CD14-positive monocyte (primary cell): ENCODE measurements at regions not wholly inside any gene's neighbourhood (a gene's known extent, or its start where the extent isn't known, plus 50 kb on each side); places are given as distances from the start of the nearest gene placed in this dataset.

ENCODE experiments used
- DNase-seq, 3 donors: peaks; one replicate each; pipeline ENCODE4 v3.0.0-alpha.2; 2011 to 2022
- H2AFZ ChIP-seq: 2 replicates; pipeline ENCODE4 v1.6.0; 2012; ENCODE audit warnings: mild to moderate bottlenecking, low read depth, low read length, inconsistent platforms; ENCODE audit not compliant: insufficient read depth, poor library complexity, severe bottlenecking
- H3K27ac ChIP-seq, 2 donors: 1 replicate in 1 of 2; 2 replicates in 1 of 2; pipeline ENCODE4 v1.5.1; 2012 to 2013; ENCODE audit warnings: low read length in 2 of 2, control low read depth in 1 of 2, inconsistent platforms in 1 of 2, low read depth in 1 of 2, mild to moderate bottlenecking in 1 of 2
- H3K27me3 ChIP-seq, 2 donors: one replicate each; pipeline versions ENCODE4 v1.6.0 to v1.6.1; 2011 to 2013; ENCODE audit warnings: low read length in 2 of 2; ENCODE audit not compliant: control insufficient read depth in 2 of 2, insufficient read depth in 2 of 2
- H3K36me3 ChIP-seq, 2 donors: replicated peaks in 1 of 2; 1 replicate in 1 of 2; 2 replicates in 1 of 2; pipeline versions ENCODE4 v1.5.1 to v1.6.1; 2012 to 2013; ENCODE audit warnings: low read length in 2 of 2, control low read depth in 1 of 2, inconsistent platforms in 1 of 2, mild to moderate bottlenecking in 1 of 2; ENCODE audit not compliant: insufficient read depth in 2 of 2, control insufficient read depth in 1 of 2
- H3K4me1 ChIP-seq, 2 donors: 1 replicate in 1 of 2; 2 replicates in 1 of 2; pipeline versions ENCODE4 v1.5.1 to v1.6.1; 2012 to 2013; ENCODE audit warnings: low read length in 2 of 2, control low read depth in 1 of 2, inconsistent platforms in 1 of 2, mild to moderate bottlenecking in 1 of 2, moderate library complexity in 1 of 2; ENCODE audit not compliant: insufficient read depth in 2 of 2, control insufficient read depth in 1 of 2
- H3K4me2 ChIP-seq: replicated peaks from 2 replicates; pipeline ENCODE3; 2012; ENCODE audit warnings: low read length, moderate library complexity, mild to moderate bottlenecking; ENCODE audit not compliant: poor library complexity, severe bottlenecking; ENCODE audit errors: extremely low read depth
- H3K4me3 ChIP-seq, 3 experiments: fragments of 200-600 bp in 1 of 3; sonication (generic) in 1 of 3; replicated peaks in 1 of 3; 1 replicate in 2 of 3; 2 replicates in 1 of 3; pipeline ENCODE4 v1.5.1; 2011 to 2013; ENCODE audit warnings: low read length in 3 of 3, mild to moderate bottlenecking in 3 of 3, control low read depth in 2 of 3, low read depth in 2 of 3, inconsistent platforms in 1 of 3, moderate library complexity in 1 of 3
- H3K79me2 ChIP-seq: 2 replicates; pipeline ENCODE4 v1.6.0; 2012; ENCODE audit warnings: mild to moderate bottlenecking, control low read depth, inconsistent platforms, low read length, moderate library complexity; ENCODE audit not compliant: insufficient read depth
- H3K9ac ChIP-seq: 2 replicates; pipeline ENCODE4 v1.6.0; 2017; ENCODE audit warnings: low read length, mild to moderate bottlenecking; ENCODE audit not compliant: insufficient read depth, poor library complexity, severe bottlenecking
- H3K9me3 ChIP-seq, 2 donors: replicated peaks in 1 of 2; 1 replicate in 1 of 2; 2 replicates in 1 of 2; pipeline versions ENCODE4 v1.5.1 to v1.6.1; 2012 to 2013; ENCODE audit warnings: low read length in 2 of 2, control low read depth in 1 of 2; ENCODE audit not compliant: control insufficient read depth in 1 of 2, insufficient read depth in 1 of 2
- H4K20me1 ChIP-seq: 2 replicates; pipeline ENCODE4 v1.6.0; 2012; ENCODE audit warnings: mild to moderate bottlenecking, low read length, control low read depth, moderate library complexity; ENCODE audit not compliant: insufficient read depth
- H3K27ac Mint-ChIP-seq, 7 donors: one replicate each; pipeline ENCODE4 v1.8.0; 2020; ENCODE audit warnings: mild to moderate bottlenecking in 7 of 7, mixed read lengths in 7 of 7, moderate library complexity in 6 of 7, inconsistent platforms in 2 of 7
- H3K27me3 Mint-ChIP-seq, 3 donors: one replicate each; pipeline ENCODE4 v1.8.0; 2021 to 2022; ENCODE audit warnings: low read depth in 3 of 3, mild to moderate bottlenecking in 3 of 3, mixed read lengths in 3 of 3, moderate library complexity in 3 of 3, inconsistent platforms in 1 of 3
- H3K36me3 Mint-ChIP-seq, 2 donors: one replicate each; pipeline ENCODE4 v1.8.0; 2020; ENCODE audit warnings: mixed read lengths in 2 of 2, inconsistent platforms in 1 of 2, mild to moderate bottlenecking in 1 of 2
- H3K4me1 Mint-ChIP-seq: one replicate; pipeline ENCODE4 v1.8.0; 2020; ENCODE audit warnings: mild to moderate bottlenecking, mixed read lengths
- H3K4me3 Mint-ChIP-seq, 2 donors: one replicate each; pipeline ENCODE4 v1.8.0; 2020; ENCODE audit warnings: mild to moderate bottlenecking in 2 of 2, mixed read lengths in 2 of 2, moderate library complexity in 1 of 2
- H3K9me3 Mint-ChIP-seq, 7 donors: one replicate each; pipeline ENCODE4 v1.8.0; 2020 to 2022; ENCODE audit warnings: mixed read lengths in 7 of 7, mild to moderate bottlenecking in 6 of 7, moderate library complexity in 6 of 7, inconsistent platforms in 2 of 7
- WGBS: methylation state at CpG from one replicate; pipeline ENCODE4 v1.1.5; 2013; ENCODE audit warnings: missing lambda C conversion rate; ENCODE audit not compliant: insufficient coverage; 5-methylcytosine and 5-hydroxymethylcytosine counted together
- intact Hi-C, 2 donors: fragments of 100-400 bp; cut with micrococcal nuclease; formaldehyde crosslinking; loops; one replicate each; pipeline versions ENCODE4 v1.15.0 to v1.15.1; 2023
- TF ChIP-seq, protein P1 (sequence below): fragments of 200-600 bp; IDR thresholded peaks from one replicate; pipeline ENCODE4 v1.8.0; 2022; ENCODE audit warnings: antibody characterized with exemption, mild to moderate bottlenecking

DNA sequence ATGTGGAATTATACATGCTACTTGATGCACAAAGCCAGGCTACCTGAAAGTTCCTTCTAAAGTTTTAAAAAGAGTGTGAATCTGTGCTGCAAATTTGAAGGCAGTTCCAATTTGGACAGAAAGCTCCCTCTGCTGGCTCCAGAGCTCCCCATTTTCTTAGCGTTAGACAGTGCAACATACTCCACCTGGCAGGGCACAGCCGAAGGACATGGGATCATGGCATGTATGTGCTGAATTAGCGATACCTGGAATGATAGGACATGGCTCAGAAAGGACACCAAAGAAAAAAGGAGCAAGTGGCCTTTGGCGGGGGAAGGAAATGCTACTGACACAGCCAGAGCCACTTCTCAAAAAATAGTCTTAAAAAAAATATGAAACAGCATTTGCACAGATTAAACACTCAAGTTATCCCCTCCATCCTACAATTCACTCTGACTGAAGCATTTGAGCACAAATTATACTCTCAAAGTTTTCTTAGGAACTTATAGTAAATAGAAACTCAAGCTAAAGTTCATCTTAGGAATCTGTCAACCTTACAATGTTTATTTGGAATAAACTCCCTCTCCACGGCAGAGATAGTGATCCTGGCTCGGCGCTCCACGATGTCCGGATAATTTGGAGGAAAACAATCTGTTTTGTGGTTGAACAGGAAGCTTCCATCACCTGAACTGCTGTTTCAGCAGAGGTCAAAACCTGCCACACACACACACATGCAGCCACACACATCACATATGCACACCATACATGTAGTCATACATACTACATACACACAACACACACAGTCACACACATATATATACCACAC, 80.0 kb downstream of the C7orf25 start:
- 40% methylated on average over 3 of the region's 9 CpGs for WGBS
- Mint-ChIP-seq H3K4me1 (no peaks in the 10 kb centered on the region), H3K36me3 (no peaks in the 10 kb centered on the region), H3K27me3 (peaks cover 5 to 14% (median 10%) of the 10 kb centered on the region in 3 donors), H3K27ac (no peak overlapping the region), H3K9me3 (no peaks in the 10 kb centered on the region), H3K4me3 (no peak overlapping the region)
- Histone ChIP-seq H4K20me1 (no peaks in the 10 kb centered on the region), H3K27me3 (peaks cover 0 to 2% of the 10 kb centered on the region in 2 donors), H3K9ac (no peak overlapping the region), H3K4me2 (no peak overlapping the region), H3K79me2 (no peaks in the 10 kb centered on the region), H3K4me1 (no peaks in the 10 kb centered on the region), H3K9me3 (no peaks in the 10 kb centered on the region), H2AFZ (no peak overlapping the region), H3K4me3 (no peak overlapping the region), H3K36me3 (no peaks in the 10 kb centered on the region), H3K27ac (no peak overlapping the region)
- intact Hi-C loops, result no loop called here
- TF ChIP-seq, protein P1, sequence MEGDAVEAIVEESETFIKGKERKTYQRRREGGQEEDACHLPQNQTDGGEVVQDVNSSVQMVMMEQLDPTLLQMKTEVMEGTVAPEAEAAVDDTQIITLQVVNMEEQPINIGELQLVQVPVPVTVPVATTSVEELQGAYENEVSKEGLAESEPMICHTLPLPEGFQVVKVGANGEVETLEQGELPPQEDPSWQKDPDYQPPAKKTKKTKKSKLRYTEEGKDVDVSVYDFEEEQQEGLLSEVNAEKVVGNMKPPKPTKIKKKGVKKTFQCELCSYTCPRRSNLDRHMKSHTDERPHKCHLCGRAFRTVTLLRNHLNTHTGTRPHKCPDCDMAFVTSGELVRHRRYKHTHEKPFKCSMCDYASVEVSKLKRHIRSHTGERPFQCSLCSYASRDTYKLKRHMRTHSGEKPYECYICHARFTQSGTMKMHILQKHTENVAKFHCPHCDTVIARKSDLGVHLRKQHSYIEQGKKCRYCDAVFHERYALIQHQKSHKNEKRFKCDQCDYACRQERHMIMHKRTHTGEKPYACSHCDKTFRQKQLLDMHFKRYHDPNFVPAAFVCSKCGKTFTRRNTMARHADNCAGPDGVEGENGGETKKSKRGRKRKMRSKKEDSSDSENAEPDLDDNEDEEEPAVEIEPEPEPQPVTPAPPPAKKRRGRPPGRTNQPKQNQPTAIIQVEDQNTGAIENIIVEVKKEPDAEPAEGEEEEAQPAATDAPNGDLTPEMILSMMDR, result no peak
- DNase-seq, result no peak

DNA sequence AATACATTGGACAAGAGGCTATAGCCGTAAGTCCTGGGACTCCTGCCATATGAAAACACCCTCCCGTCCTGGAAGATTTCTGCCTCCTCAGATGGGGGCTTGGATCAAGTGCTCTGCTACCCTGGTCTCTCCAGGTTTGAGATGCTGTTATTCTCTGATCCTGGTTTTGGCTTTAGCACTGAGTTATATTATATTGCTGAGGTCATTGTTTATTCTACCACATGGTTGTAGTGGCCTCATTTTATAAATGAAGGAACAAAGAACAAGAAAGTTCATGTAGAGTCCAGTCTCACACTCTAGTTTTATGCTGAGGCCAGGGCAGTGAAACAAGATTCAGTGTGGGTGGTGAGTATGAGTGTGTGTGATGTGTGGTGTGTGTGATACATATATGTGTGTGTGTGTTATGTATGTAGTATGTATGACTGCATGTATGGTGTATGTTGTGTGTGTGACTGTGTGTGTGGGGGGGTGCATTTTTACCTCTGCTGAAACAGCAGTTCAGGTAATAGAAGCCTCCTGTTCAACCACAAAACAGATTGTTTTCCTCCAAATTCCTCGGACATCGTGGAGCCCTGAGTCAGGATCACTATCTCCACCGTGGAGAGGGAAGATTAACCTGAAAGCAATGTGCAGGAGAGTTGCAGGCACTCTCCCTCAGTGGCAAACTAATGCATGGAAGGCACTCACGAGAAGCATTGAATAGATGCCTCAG, 80.7 kb downstream of the C7orf25 start:
- Histone ChIP-seq H4K20me1 (no peaks in the 10 kb centered on the region), H3K27ac (no peak overlapping the region), H3K4me1 (no peaks in the 10 kb centered on the region), H3K36me3 (no peaks in the 10 kb centered on the region), H3K27me3 (peaks cover 0 to 2% of the 10 kb centered on the region in 2 donors), H3K9me3 (no peaks in the 10 kb centered on the region), H2AFZ (no peak overlapping the region), H3K4me3 (no peak overlapping the region), H3K4me2 (no peak overlapping the region), H3K9ac (no peak overlapping the region), H3K79me2 (no peaks in the 10 kb centered on the region)
- intact Hi-C loops, result no loop called here
- TF ChIP-seq, protein P1, result no peak
- H3K36me3 Mint-ChIP-seq, result no peaks in the 10 kb centered on the region
- 94% methylated on average over 4 of the region's 6 CpGs for WGBS
- H3K4me3 Mint-ChIP-seq, result no peak overlapping the region
- peaks cover 5 to 12% (median 10%) of the 10 kb centered on the region in 3 donors for H3K27me3 Mint-ChIP-seq
- H3K4me1 Mint-ChIP-seq, result no peaks in the 10 kb centered on the region
- H3K27ac Mint-ChIP-seq, result no peak overlapping the region
- no peak for DNase-seq
- no peaks in the 10 kb centered on the region for H3K9me3 Mint-ChIP-seq
